Glutamatergic neuron (in vitro differentiated cells): ENCODE measurements at regions not wholly inside any gene's neighbourhood (a gene's known extent, or its start where the extent isn't known, plus 50 kb on each side); places are given as distances from the start of the nearest gene placed in this dataset.

Experiments used
- DNase-seq: peaks from one replicate; pipeline ENCODE4 v3.0.0; 2022
- H3K27ac Mint-ChIP-seq: one replicate; pipeline ENCODE4 v1.8.0; 2020; ENCODE audit warnings: mild to moderate bottlenecking, mixed read lengths, inconsistent platforms; ENCODE audit not compliant: unreplicated experiment
- H3K27me3 Mint-ChIP-seq: one replicate; pipeline ENCODE4 v1.8.0; 2020; ENCODE audit warnings: mild to moderate bottlenecking, moderate library complexity, mixed read lengths, inconsistent platforms; ENCODE audit not compliant: unreplicated experiment
- H3K36me3 Mint-ChIP-seq: one replicate; pipeline ENCODE4 v1.8.0; 2020; ENCODE audit warnings: mild to moderate bottlenecking, mixed read lengths, inconsistent platforms; ENCODE audit not compliant: unreplicated experiment
- H3K4me1 Mint-ChIP-seq: one replicate; pipeline ENCODE4 v1.8.0; 2020; ENCODE audit warnings: mild to moderate bottlenecking, low read depth, mixed read lengths, inconsistent platforms; ENCODE audit not compliant: unreplicated experiment
- H3K4me3 Mint-ChIP-seq: one replicate; pipeline ENCODE4 v1.8.0; 2020; ENCODE audit warnings: mild to moderate bottlenecking, mixed read lengths, inconsistent platforms; ENCODE audit not compliant: unreplicated experiment
- H3K9me3 Mint-ChIP-seq: one replicate; pipeline ENCODE4 v1.8.0; 2020; ENCODE audit warnings: mild to moderate bottlenecking, moderate library complexity, mixed read lengths, inconsistent platforms; ENCODE audit not compliant: unreplicated experiment
- TF ChIP-seq, protein P1 (sequence below): fragments of 200-600 bp; sonication (generic); IDR thresholded peaks from one replicate; pipeline ENCODE4 v1.5.0; 2021; ENCODE audit not compliant: partially characterized antibody, unreplicated experiment

- H3K9me3 Mint-ChIP-seq = no peaks in the 10 kb centered on the region
- no peak for DNase-seq
- H3K27me3 Mint-ChIP-seq = peaks cover 1% of the 10 kb centered on the region
- no peaks in the 10 kb centered on the region for H3K4me1 Mint-ChIP-seq
- H3K4me3 Mint-ChIP-seq = no peak overlapping the region
- H3K36me3 Mint-ChIP-seq = no peaks in the 10 kb centered on the region
- H3K27ac Mint-ChIP-seq = no peak overlapping the region
- TF ChIP-seq, protein P1, sequence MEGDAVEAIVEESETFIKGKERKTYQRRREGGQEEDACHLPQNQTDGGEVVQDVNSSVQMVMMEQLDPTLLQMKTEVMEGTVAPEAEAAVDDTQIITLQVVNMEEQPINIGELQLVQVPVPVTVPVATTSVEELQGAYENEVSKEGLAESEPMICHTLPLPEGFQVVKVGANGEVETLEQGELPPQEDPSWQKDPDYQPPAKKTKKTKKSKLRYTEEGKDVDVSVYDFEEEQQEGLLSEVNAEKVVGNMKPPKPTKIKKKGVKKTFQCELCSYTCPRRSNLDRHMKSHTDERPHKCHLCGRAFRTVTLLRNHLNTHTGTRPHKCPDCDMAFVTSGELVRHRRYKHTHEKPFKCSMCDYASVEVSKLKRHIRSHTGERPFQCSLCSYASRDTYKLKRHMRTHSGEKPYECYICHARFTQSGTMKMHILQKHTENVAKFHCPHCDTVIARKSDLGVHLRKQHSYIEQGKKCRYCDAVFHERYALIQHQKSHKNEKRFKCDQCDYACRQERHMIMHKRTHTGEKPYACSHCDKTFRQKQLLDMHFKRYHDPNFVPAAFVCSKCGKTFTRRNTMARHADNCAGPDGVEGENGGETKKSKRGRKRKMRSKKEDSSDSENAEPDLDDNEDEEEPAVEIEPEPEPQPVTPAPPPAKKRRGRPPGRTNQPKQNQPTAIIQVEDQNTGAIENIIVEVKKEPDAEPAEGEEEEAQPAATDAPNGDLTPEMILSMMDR = no peak
These were observed 243.8 kb downstream of the OTOL1 start for GRCh38 chr3:161740421-161740820.

- no peak overlapping the region for H3K4me3 Mint-ChIP-seq
These were observed 247.8 kb downstream of the OTOL1 start for GRCh38 chr3:161744366-161744765.

GRCh38 chr3:161745741-161746140 lies 249.1 kb downstream of the OTOL1 start:
- TF ChIP-seq, protein P1 = no peak
- Mint-ChIP-seq H3K4me1 (no peaks in the 10 kb centered on the region), H3K36me3 (no peaks in the 10 kb centered on the region), H3K27ac (no peak overlapping the region), H3K4me3 (no peak overlapping the region), H3K27me3 (no peaks in the 10 kb centered on the region), H3K9me3 (no peaks in the 10 kb centered on the region)
- DNase-seq = no peak

More at GRCh38 chr3:161744366-161744765, 247.8 kb downstream of the OTOL1 start:
- TF ChIP-seq, protein P1 = no peak
- no peaks in the 10 kb centered on the region for H3K27me3 Mint-ChIP-seq
- H3K4me1 Mint-ChIP-seq = no peaks in the 10 kb centered on the region
- H3K9me3 Mint-ChIP-seq = no peaks in the 10 kb centered on the region
- peak overlapping the region; percentile 1 for H3K27ac Mint-ChIP-seq
- H3K36me3 Mint-ChIP-seq = no peaks in the 10 kb centered on the region
- DNase-seq = no peak

DNA sequence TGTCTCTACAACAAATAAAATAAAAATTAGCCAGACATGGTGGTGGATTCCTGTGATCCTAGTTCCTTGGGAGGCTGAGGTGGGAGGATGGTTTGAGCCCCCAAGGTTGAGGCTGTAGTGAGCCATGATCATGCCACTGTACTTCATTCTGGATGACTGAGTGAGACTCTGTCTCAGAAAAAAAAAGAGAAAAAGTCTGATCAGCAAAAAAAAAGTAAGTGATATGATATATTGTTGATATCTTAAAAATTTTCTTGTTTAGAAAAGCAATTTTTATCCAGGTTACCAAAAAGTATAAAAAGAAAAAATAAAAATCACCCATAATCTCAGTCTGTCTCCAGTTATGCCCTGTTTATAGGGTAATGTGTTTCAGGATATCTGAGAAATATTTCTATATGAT lies 251.4 kb downstream of the OTOL1 start:
- TF ChIP-seq, protein P1 = no peak
- no peaks in the 10 kb centered on the region for H3K36me3 Mint-ChIP-seq
- H3K9me3 Mint-ChIP-seq = peaks cover 3% of the 10 kb centered on the region
- H3K4me1 Mint-ChIP-seq = no peaks in the 10 kb centered on the region
- H3K27ac Mint-ChIP-seq = no peak overlapping the region
- H3K4me3 Mint-ChIP-seq = no peak overlapping the region
- no peaks in the 10 kb centered on the region for H3K27me3 Mint-ChIP-seq
- DNase-seq = no peak

- DNase-seq = no peak
- Mint-ChIP-seq H3K9me3 (peaks cover 3% of the 10 kb centered on the region), H3K36me3 (no peaks in the 10 kb centered on the region), H3K27ac (no peak overlapping the region), H3K4me3 (no peak overlapping the region), H3K4me1 (no peaks in the 10 kb centered on the region), H3K27me3 (peaks cover 2% of the 10 kb centered on the region)
- TF ChIP-seq, protein P1 = no peak
These were observed 257.9 kb downstream of the OTOL1 start for GRCh38 chr3:161754420-161755053.
